ENCODE measurements at regions not wholly inside any gene's neighbourhood (a gene's known extent, or its start where the extent isn't known, plus 50 kb on each side); places are given as distances from the start of the nearest gene placed in this dataset.
"Not testable (repeated sequence)": the region's sequence is repeated elsewhere in the genome, so short reads cannot be mapped to it uniquely, and the experiment has no call there.

DNA sequence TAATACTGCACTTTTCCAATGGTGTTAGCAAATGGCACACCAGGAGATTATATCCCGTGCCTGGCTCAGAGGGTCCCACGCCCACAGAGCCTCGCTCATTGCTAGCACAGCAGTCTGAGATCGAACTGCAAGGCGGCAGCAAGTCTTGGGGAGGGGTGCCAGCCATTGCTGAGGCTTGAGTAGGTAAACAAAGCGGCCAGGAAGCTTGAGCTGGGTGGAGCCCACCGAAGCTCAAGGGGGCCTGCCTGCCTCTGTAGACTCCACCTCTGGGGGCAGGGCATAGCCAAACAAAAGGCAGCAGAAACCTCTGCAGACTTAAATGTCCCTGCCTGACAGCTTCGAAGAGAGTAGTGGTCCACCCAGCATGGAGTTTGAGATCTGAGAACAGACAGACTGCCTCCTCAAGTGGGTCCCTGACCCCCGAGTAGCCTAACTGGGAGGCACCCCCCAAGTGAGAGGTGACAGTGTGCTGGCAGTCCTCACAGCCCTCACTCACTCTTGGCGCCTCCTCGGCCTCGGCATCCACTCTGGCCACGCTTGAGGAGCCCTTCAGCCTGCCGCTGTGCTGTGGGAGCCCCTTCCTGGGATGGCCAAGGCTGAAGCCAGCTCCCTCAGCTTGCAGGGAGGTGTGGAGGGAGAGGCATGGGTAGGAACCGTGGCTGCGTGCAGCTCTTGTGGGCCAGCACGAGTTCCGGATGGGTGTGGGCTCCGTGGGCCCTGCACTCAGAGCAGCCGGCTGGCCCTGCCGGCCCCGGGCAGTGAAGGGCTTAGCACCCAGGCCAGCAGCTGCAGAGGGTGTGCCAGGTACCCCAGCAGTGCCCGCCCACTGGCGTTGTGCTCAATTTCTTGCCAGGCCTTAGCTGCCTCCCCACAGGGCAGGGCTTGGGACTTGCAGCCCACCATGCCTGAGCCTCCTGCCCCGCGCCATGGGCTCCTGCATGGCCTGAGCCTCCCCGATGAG is 188.0 kb downstream of the MMUT start:
- DNase-seq = not testable (repeated sequence)

DNA sequence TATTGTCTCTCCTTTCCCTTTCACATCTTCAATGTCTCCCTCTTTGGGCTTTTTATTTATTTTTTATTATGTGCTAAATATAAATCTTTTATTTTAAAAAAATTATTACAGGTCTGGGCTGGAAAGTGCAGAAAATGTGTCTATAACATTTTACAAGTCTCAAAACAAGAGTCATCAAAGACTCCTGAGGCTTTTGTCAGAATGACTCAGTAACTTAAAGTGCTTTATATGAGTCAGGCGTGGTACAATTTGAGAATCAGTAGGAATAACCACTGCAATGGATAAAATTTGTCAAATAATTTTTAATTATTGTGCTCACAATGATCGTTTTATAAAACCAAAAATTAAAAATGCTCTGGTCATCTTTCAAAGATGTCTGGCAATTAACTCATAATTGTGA is 193.9 kb downstream of the MMUT start:
- DNase-seq = no peak

DNA sequence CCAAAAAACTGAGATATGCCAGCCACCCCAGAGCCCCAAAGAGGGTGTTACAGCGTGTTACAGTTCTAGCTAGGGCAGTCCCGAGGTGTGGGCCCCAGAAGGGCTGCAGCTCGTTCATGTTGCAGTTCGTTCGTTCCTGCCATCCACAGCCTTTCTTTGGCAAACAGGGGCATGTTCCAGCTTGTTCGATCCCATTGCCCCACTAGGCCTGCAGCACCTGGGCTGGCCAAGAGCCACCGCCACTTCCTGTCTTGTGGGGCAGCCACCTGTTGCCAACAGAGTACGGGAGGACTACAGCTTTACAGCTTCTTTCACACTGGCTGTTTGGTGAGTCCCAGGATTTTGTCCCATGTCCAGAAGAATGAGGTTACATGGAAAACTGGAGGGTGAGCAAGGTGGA is 198.1 kb downstream of the MMUT start:
- no peak for DNase-seq

DNA sequence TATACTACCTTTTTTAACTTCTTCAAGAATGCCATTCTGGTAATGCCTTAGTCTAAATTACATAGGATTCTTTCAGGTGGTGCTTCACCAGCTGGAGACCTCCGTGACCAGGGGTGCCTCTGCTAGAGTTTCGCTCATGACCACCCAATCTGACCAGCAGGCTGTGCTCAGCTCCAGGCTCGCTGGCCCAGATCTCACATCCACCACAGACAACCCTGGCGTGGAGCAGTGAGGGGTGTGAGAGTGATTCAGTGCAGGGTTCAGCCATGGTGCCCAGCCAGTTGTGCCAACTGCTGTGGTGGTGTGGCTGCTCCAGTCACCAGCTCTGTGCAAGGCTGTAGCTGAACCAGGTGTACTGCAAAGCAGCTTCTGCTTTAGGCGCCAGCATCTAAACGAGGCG is 198.6 kb downstream of the MMUT start:
- no peak for DNase-seq

DNA sequence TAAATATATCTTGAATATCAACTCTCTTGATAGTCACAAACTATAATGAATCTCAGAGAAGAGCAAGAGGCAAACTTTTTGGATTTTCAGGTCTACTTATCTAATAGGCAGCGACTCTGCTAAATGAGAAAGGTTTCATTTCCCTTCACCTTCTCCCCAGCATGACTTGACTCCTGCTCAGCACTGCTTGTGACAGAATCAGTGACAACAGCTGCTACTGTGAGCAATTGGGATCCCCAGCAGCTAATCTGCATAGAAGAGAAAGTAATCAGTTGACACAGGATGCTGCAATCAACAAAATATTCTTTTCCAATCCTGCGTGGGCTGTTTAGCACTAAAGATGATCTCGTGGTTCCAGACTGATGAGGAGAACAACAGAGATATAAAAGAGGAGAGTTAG is 205.5 kb downstream of the MMUT start:
- no peak for DNase-seq

DNA sequence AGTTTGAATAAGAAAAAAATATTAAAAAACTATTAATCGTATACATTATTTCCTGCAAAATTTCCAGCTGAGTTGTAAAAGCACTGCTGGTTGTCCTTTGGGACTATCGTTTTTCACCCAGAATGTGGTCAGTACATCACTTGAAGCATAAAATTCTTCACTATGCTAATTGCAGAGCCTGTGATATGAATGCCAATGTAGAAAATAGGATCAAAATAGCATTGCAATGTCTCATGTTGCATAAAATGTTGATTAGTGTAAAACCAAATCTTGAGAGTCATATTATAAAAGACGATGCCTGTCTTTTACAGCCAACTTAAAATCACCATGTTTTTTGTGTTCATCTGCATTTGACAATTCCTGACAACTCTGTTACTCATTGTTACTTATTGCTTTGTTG is 207.7 kb downstream of the MMUT start:
- no peak for DNase-seq

DNA sequence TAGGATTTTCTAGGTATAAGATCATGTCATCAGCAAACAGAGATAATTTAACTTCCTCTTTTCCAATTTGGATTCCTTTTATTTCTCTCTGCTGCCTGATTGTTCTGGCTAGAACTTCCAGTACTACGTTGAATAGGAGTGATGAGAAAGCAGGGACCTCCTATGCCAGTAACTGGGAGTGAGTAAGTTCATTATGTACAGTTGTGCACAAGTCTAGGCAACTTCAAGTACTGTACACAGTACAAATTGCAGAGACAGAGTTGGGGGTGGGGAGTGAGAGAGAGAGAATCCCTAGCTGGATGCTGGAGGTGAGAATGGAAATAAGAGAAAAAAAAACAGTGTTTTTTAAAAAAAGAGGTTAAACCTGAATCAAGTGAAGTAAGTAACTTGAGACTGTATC is 210.2 kb downstream of the MMUT start:
- DNase-seq = no peak

DNA sequence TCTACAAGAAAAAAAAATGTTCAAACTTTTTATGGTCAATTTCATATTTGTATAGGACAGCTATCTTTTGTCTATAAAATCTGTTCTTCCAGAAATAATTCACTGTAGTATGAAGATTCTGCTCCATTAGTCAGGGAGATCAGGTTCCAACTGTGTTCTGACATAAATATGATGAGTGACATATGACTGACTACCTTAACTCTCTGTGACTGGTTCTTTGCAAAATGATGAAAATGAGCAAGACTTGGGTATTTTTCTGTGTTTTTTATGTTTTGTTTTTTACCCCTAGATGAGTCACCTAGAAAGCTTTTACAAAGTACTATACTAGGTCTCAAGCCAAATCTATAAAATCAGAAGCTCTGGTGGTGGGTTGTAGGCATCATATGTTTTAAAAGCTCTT is 229.6 kb downstream of the MMUT start:
- DNase-seq = no peak

DNA sequence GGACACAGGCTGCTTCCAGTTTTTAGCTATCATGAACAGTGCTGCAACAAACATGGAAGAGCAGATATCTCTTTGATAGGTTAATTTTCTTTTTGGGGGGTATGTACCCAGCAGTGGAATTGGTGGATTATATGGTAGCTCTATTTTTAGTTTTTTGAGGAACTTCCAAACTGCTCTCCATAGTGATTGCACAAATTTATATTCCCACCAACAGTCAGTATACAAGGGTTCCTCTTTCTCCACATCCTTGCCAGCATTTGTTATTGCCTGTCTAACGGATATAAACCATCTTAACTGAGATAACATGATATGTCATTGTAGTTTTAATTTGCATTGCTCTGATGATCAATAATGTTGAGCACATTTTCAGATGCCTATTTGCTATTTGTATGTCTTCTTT is 237.6 kb downstream of the MMUT start:
- no peak for DNase-seq

DNA sequence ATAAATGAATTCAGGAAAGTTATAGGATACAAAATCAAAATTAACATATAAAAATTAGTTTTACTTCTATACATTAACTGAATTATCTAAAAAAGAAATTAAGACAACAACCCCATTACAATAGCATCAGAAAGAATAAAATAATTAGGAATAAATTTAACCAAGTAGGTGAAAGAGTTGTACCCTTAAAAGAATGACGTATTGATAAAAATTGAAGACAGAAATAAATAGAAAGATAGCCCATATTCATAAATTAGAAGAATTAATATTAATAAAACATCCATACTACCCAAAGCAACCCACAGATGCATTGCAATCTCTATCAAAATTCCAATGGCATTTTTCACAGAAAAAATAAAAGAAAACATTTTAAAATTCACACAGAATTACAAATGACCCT is 242.8 kb downstream of the MMUT start:
- no peak for DNase-seq

DNA sequence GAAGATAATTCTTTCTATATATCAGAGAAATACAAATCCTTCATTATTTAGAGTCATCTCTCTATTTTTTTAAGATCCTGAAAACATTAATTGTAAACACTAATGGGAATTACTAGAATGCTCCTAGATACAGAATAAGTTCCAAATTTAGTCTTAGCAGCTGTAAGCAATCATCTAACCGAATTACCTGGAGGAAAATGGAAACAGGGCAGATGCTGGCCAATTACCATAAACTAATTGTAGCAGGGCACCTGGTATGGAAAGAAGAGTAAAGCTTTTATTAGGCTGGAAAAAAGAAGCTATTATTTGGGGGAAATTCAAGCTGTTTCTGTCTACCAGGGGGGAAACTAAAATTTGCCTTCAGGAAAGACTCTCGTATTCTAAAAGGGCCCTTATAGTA is 257.5 kb downstream of the MMUT start:
- no peak for DNase-seq

DNA sequence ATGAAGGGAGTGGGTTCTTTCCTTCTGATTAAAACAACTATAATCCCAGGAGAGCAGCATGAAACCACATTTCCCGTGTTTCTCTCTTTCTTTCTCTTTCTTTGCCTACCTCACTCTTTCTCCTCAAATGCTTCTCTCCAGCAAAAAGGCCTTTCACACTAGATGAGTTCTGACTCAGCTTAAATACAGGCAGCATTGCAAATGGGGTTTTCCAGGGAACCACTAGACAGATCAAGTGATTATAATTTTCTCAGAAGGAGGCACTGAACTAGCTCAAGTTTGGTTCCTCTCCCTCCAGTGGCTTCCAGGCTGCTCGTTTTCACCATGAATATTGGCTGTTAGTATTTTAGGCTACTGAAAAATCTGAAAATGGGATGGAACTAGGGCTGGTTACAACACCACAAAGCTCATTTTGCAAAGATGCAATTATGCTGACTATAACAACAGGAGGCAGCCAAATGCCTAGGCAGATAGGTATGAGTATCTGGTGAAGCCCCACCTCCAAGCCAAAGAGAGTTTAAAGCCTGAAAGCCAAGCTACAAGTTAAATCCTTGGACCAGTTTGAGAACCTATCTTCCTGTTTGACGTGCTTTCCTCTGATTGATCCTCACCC is 260.0 kb downstream of the MMUT start:
- no peak for DNase-seq

DNA sequence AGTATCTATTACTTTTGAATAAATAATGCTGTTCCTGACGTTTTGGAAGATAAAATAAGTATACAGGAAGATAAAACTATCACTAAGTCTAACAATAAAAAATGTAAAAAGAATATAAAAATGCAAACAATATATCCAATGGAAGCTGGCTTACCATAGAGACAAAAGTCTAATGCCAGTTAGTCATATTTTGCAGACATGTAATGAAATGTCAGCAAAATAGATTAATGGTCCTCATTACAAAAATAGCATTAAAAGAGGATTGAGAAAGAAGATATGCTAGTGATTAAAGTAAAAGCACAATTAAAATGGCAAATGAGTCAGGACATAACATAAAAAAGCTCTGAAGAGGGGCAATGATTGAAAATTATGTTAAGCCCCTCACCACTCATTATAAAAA is 265.0 kb downstream of the MMUT start:
- DNase-seq = no peak

DNA sequence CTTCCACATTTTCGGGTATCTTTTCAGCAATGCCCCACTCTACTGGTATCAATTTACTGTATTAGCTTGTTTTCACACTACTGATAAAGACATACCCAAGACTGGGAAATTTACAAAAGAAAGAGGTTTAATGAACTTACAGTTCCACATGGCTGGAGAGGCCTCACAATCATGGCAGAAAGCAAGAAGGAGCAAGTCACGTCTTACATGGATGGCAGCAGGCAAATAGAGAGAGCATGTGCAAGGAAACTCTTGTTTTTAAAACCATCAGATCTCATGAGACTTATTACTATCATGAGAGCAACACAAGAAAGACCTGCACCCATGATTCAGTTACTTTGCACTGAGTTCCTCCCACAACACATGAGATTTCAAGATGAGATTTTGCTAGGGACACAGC is 300.7 kb downstream of the MMUT start:
- not testable (repeated sequence) for DNase-seq

DNA sequence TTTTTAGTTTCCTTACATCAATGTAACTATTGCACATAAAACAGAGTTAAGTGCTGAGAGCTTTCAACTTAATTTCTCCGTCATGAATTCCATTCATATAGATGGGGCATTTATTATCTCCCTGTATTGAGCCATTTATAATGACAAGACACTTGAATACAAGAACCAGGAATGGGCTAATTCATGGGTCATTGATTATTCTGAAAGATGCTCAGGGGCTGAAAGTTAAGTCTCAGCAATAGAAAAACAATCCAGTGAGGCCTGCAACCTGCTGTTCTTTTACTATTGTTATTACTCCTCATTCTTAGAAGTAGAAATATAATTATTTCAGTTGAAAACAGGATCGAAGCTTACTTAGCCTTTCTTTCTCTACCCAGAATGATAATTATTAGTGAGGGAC is 307.7 kb downstream of the MMUT start:
- DNase-seq = no peak

DNA sequence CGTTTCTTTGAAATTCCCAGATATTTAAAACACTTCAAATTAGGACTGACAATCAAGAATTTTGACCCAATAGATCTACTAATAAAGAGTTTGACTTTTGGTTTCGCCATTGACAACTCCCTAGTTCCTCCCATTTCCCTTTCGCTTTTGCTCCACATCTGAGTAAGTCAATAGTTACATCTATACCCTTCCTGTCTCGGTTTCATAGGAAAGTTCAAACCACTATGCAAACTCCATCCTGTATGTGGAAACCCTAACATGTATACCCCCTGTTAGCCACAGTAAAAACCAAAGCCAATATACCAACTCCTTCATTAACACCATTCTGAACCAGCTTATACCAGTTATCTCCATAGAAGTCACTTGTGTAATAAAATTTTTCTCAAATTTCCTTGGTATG is 311.1 kb downstream of the MMUT start:
- DNase-seq = no peak

DNA sequence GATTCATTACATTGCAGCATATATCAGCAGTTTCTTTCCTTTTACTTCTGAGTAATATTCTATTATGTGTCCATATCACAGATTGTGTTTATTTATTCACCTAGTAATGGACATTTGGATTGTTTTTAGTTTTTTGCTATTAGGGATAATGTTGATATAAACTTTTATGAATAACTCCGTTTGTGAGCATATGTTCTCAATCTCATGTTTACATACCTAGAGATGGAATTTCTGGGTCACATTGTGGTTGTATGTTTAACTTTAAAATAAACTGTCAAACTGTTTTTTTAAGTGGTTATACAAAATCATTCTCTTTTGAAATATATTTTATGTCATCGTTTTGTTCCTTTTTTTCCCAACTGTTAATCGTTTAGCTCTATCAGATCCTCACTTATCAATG is 311.6 kb downstream of the MMUT start:
- no peak for DNase-seq

DNA sequence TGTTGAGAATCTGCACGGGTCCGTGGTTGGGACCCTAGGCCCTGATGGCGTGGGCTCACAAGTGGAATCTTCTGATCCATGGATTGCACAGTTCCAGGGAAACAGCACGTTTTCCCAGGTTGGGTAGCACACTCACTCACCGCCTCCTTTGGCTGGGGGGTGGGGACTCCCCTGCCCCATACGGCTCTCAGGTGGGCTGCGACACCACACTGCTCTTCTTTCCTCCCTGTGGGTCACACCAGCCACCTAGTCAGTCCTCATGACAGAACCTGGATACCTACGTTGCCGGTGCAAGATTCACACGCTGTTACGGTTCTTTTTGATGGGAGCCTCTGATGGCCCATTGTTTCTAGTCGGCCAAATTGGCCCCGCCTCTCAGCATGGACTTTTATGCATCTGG is 312.0 kb downstream of the MMUT start:
- no peak for DNase-seq

DNA sequence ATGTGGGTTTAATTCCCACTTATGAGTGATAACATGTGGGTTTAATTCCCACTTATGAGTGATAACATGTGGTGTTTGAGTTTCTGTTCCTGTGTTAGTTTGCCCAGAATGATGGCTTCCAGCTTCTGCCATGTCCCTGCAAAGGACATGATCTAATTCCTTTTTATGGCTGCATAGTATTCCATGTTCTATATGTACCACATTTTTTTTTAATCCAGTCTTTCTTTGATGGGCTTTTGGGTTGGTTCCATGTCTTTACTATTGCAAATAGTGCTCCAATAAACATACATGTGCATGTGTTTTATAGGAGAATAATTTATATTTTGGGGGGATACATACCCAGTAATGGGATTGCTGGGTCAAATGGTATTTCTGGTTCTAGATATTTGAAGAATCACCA is 317.8 kb downstream of the MMUT start:
- no peak for DNase-seq

DNA sequence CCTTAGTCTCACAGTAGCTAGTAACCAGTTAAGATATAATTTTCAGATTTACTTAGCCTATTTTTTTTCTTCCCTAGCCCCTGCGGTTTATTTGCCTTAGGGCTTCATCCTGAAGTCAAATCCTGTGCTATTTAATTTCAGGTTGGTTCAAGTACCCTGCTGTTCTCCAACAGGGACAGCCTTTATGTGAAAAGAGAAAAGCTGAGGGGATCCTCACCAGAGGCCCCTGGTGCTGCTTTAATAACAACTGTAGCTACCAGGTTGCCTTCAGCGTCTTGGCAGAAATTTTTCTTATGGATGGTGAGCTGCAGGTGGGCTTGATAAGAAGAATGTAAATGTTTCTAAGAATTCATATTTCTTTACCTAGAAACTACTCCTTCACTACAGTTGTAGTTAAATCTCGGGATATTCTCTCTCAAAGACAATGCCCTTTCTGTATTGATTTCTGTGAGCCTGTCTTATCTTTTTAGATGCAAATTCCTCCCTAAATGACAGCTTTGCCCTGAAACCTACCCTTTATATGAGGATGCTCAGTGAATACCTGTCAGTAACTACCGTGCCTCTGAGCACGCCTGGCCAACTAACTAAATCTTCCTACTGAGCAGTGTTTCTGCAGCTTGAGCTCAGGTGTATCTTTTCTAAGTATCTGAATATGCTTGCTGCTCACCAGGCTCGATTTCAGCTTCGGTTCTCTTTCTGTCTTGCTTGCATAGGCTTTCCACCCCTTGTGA is 320.5 kb downstream of the MMUT start:
- DNase-seq = no peak

DNA sequence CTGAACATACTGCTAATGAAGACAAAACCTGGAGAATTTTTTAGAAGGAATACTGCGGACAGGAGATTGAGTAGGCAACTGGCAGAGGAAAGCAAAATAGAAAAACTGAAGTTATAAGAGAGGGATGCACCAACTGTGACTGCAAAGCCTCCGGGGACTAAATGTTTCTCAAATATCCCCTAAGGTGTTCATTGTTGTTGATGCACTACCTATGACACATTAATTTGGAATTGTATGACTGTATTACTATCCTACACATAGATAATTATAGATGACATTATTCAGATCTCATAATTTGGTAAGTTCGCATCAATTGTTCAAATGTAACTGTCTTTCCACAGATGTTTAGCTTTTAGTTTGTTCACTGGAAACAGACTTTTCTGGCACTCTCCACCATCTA is 341.1 kb downstream of the MMUT start:
- DNase-seq = no peak

DNA sequence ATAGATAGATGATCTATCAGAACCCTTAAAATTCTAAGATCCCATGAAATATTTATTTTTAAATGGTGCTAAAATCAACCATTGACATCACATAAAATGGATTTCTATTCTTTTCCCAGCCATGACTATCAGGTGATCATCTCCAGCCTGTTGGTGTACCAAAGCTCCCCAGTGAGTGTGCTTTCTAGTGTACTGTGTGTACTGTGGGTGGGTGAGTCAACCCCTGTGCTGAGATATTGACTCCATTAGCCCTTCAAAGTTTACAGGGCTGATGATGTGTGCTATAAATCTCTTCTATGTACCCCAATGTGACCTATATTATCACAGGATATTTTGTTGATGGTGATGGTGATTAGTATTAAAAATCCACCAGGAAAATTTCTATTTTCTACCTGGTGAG is 344.6 kb downstream of the MMUT start:
- DNase-seq = no peak

DNA sequence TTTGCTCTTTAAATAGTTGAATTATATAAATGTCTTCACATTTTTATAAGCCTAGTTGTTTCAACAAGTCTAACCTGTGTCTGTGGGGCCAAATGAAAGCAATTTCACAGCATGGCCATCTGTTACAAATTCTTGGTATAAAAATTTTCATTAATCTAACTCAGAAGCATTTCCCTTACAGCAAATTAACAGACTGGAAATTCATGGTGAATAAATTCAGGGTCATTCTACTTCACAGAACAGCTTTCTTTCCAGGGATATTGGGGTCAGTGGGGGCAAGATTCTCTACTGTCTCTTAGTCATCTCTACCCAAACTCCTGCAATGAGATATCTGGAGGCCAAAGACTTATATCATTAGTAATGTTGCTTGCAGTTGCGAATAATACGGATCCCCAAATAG is 352.1 kb downstream of the MMUT start:
- DNase-seq = no peak

DNA sequence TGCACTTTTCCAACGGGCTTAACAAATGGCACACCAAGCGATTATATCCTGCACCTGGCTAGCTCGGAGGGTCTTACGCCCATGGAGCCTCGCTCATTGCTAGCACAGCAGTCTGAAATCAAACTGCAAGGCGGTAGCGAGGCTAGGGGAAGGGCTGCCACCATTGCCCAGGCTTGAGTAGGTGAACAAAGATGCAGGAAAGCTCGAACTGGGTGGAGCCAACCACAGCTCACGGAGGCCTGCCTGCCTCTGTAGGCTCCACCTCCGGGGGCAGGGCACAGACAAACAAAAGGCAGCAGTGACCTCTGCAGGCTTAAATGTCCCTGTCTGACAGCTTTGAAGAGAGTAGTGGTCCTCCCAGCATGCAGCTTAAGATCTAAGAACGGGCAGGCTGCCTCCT is 365.4 kb downstream of the MMUT start:
- DNase-seq = not testable (repeated sequence)

Measured in NCI-H1092 treated with DMSO at 0.1 percent for 48 hours (cell line).